Neural crest cell (in vitro differentiated cells): ENCODE measurements at regions not wholly inside any gene's neighbourhood (a gene's known extent, or its start where the extent isn't known, plus 50 kb on each side); places are given as distances from the start of the nearest gene placed in this dataset.

Source experiments
- DNase-seq: peaks from one replicate; pipeline ENCODE4 v3.0.0; 2021; ENCODE audit warnings: low read depth, mixed read lengths, low spot score
- H3K27ac Mint-ChIP-seq: one replicate; pipeline ENCODE4 v1.8.0; 2021; ENCODE audit warnings: mild to moderate bottlenecking, mixed read lengths; ENCODE audit not compliant: unreplicated experiment
- H3K27me3 Mint-ChIP-seq: 2 replicates; pipeline ENCODE4 v1.8.0; 2021; ENCODE audit warnings: low read depth, mild to moderate bottlenecking, mixed read lengths
- H3K36me3 Mint-ChIP-seq: 2 replicates; pipeline ENCODE4 v1.8.0; 2021; ENCODE audit warnings: low read depth, mild to moderate bottlenecking, mixed read lengths
- H3K4me1 Mint-ChIP-seq: 2 replicates; pipeline ENCODE4 v1.8.0; 2021; ENCODE audit warnings: mixed read lengths
- H3K4me3 Mint-ChIP-seq: one replicate; pipeline ENCODE4 v1.8.0; 2021; ENCODE audit warnings: mild to moderate bottlenecking, mixed read lengths
- H3K9me3 Mint-ChIP-seq: 2 replicates; pipeline ENCODE4 v1.8.0; 2021; ENCODE audit warnings: mixed read lengths
- TF ChIP-seq, protein P1 (sequence below): fragments of 200-600 bp; sonication (generic); conservative IDR thresholded peaks from 2 replicates; pipeline ENCODE4 v1.5.0; 2021; ENCODE audit warnings: antibody characterized with exemption, mild to moderate bottlenecking

DNA sequence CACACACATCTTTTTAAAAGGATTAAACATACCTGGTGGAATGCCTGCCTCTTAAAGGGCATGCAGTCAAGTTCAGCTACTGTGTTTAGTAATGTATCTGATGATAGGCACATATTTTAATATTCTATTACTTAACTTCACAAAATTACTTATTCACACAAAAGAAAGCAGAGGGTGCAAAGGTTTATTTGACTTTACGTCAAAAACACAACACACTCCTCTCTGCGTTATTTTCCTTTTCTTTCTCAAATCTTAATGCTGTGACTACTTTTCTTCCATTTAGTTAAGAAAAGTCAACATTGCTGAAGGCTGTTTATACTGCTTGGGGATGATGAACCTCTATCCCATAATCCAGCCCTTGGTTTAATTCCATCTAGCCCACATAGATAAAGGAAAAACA lies 127.9 kb upstream of the ST6GAL2 start:
- H3K9me3 Mint-ChIP-seq, result no peaks in the 10 kb centered on the region

DNA sequence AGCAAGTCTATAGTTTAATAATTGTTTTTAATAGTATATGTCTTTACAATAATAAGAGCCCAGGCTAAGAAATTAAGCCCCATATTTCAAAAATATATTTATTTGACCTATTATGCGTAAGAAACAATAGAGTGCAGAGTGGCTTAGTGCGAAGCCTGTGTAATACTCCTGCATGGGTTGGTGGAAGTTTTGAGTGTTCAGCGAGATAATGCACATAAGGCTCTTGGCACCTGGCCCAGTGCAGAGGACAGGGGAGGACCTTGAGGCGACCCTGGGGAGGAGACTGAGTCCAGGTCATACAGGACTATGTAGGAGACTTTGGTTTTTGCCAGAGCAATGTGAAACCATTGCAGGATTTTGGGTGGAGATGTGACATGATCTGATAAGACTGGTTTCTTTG lies 132.4 kb upstream of the ST6GAL2 start:
- Mint-ChIP-seq H3K4me1 (no peaks in the 10 kb centered on the region), H3K27ac (no peak overlapping the region), H3K36me3 (no peaks in the 10 kb centered on the region), H3K9me3 (no peaks in the 10 kb centered on the region), H3K27me3 (no peaks in the 10 kb centered on the region), H3K4me3 (no peak overlapping the region)
- no peak for DNase-seq
- TF ChIP-seq, protein P1, sequence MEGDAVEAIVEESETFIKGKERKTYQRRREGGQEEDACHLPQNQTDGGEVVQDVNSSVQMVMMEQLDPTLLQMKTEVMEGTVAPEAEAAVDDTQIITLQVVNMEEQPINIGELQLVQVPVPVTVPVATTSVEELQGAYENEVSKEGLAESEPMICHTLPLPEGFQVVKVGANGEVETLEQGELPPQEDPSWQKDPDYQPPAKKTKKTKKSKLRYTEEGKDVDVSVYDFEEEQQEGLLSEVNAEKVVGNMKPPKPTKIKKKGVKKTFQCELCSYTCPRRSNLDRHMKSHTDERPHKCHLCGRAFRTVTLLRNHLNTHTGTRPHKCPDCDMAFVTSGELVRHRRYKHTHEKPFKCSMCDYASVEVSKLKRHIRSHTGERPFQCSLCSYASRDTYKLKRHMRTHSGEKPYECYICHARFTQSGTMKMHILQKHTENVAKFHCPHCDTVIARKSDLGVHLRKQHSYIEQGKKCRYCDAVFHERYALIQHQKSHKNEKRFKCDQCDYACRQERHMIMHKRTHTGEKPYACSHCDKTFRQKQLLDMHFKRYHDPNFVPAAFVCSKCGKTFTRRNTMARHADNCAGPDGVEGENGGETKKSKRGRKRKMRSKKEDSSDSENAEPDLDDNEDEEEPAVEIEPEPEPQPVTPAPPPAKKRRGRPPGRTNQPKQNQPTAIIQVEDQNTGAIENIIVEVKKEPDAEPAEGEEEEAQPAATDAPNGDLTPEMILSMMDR, result no peak

More for the DNA sequence above, 127.9 kb upstream of the ST6GAL2 start:
- H3K36me3 Mint-ChIP-seq, result no peaks in the 10 kb centered on the region
- no peak overlapping the region for H3K27ac Mint-ChIP-seq
- H3K4me1 Mint-ChIP-seq, result no peaks in the 10 kb centered on the region
- no peak for DNase-seq
- H3K4me3 Mint-ChIP-seq, result no peak overlapping the region
- H3K27me3 Mint-ChIP-seq, result no peaks in the 10 kb centered on the region
- TF ChIP-seq, protein P1, result no peak

DNA sequence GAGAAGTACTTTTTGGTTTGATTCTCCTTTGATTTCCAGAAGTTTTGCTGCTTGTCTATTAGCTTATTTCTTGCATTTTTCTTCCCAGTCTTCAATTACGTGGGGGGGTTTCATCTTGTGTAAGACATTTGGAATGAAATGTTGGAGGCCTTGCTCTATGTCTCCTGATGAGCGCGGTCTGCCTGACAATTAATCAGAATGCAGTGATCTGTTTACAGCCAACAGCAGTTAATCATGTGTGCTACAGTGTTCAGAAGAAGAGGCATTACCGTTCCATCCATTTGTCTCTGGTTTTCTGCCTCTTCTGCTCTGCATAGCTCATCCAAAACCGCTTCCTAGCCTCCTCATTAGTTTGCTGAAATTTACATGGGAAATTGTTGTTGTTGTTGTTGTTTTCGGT lies 134.4 kb upstream of the ST6GAL2 start:
- Mint-ChIP-seq H3K27ac (no peak overlapping the region), H3K4me3 (no peak overlapping the region), H3K27me3 (no peaks in the 10 kb centered on the region), H3K9me3 (peaks cover 5% of the 10 kb centered on the region), H3K4me1 (no peaks in the 10 kb centered on the region), H3K36me3 (peaks cover 2% of the 10 kb centered on the region)
- DNase-seq, result no peak
- TF ChIP-seq, protein P1, result no peak

DNA sequence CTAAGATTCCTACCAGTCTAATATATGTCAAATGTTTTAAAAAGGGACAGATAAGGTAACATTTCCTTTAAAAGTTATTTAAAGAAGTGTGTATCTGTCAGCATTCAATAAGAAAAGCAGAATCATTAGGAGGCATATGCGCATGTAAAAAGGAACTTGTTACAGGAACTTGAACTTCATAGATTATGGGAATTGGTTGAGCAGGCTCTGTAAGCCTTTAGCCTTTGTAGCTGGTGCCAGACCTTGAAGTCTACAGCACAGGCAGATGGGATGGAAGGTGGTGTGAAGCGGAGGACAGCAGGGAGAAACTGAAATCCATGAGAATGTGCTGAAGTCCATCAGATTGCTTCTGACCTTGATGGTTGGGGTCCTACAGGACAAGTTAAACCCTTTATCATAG lies 138.3 kb upstream of the ST6GAL2 start:
- Mint-ChIP-seq H3K27me3 (no peaks in the 10 kb centered on the region), H3K4me3 (no peak overlapping the region), H3K36me3 (peaks cover 2% of the 10 kb centered on the region), H3K9me3 (peaks cover 5% of the 10 kb centered on the region), H3K27ac (no peak overlapping the region), H3K4me1 (no peaks in the 10 kb centered on the region)
- TF ChIP-seq, protein P1, result no peak
- DNase-seq, result no peak

DNA sequence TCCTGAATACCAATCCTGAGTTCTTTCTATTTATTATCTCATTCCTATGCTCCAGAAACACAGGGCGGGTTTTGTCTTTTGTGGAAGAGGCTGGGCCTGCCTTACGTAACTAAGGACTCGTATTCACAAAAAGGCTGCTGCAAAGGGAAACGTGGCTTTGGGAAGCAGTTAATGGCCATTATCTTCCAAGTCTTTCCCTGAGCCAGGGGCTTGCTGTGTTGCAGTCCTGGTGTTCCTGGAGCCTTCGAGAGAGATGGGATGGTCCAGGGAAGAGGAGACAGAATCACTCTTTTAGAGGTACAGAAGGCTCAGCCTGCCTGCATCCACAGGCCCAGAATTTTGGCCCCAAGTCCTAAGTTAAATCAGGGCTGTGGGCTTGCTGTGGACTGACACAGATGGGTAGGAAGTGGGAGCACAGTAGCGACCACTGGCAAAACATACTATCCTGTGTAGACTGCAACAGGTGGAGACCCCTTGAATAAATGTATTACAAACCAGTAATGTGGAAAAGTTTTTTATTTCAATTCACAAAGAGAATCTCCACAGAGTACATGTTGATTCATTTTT lies 139.4 kb upstream of the ST6GAL2 start:
- Mint-ChIP-seq H3K27me3 (no peaks in the 10 kb centered on the region), H3K4me1 (no peaks in the 10 kb centered on the region), H3K36me3 (peaks cover 2% of the 10 kb centered on the region), H3K27ac (no peak overlapping the region), H3K9me3 (peaks cover 5% of the 10 kb centered on the region), H3K4me3 (no peak overlapping the region)
- DNase-seq, result no peak
- TF ChIP-seq, protein P1, result no peak
